ENCODE measurements at regions not wholly inside any gene's neighbourhood (a gene's known extent, or its start where the extent isn't known, plus 50 kb on each side); places are given as distances from the start of the nearest gene placed in this dataset.

GRCh38 chr3:177686671-177687070 lies 489.4 kb upstream of the TBL1XR1 start:
- no peak for DNase-seq
- no peak overlapping the region for H3K27ac Mint-ChIP-seq
- H3K27me3 Mint-ChIP-seq (ENCODE audit: low read depth), result no peaks in the 10 kb centered on the region
- H3K4me1 Mint-ChIP-seq (ENCODE audit: low read depth), result peaks cover 8% of the 10 kb centered on the region
- H3K4me3 Mint-ChIP-seq, result no peak overlapping the region
- ATAC-seq (replicated peaks in 1 of 2), result no peak
- H3K9me3 Mint-ChIP-seq, result no peaks in the 10 kb centered on the region
- H3K36me3 Mint-ChIP-seq (ENCODE audit: insufficient read depth in 2 of 2), result no peaks in the 10 kb centered on the region

- no peak for DNase-seq
- no peaks in the 10 kb centered on the region for H3K36me3 Mint-ChIP-seq (ENCODE audit: insufficient read depth in 2 of 2)
- H3K4me1 Mint-ChIP-seq (ENCODE audit: low read depth), result peaks cover 1% of the 10 kb centered on the region
- H3K27ac Mint-ChIP-seq, result no peak overlapping the region
- no peak for ATAC-seq (replicated peaks in 1 of 2)
- no peaks in the 10 kb centered on the region for H3K27me3 Mint-ChIP-seq (ENCODE audit: low read depth)
- no peak overlapping the region for H3K4me3 Mint-ChIP-seq
- no peaks in the 10 kb centered on the region for H3K9me3 Mint-ChIP-seq
Measured at GRCh38 chr3:177687291-177687690, 490.0 kb upstream of the TBL1XR1 start.

- ATAC-seq (replicated peaks in 1 of 2) (no peak), DNase-seq (no peak)
- Mint-ChIP-seq H3K4me3 (no peak overlapping the region), H3K27me3 (ENCODE audit: low read depth) (no peaks in the 10 kb centered on the region), H3K27ac (no peak overlapping the region), H3K36me3 (ENCODE audit: insufficient read depth in 2 of 2) (no peaks in the 10 kb centered on the region), H3K9me3 (no peaks in the 10 kb centered on the region), H3K4me1 (ENCODE audit: low read depth) (no peaks in the 10 kb centered on the region)
Measured at GRCh38 chr3:177688152-177688551, 490.9 kb upstream of the TBL1XR1 start.

- Mint-ChIP-seq H3K27ac (no peak overlapping the region), H3K36me3 (ENCODE audit: insufficient read depth in 2 of 2) (no peaks in the 10 kb centered on the region), H3K4me1 (ENCODE audit: low read depth) (peaks cover 2% of the 10 kb centered on the region), H3K9me3 (no peaks in the 10 kb centered on the region), H3K27me3 (ENCODE audit: low read depth) (no peaks in the 10 kb centered on the region), H3K4me3 (no peak overlapping the region)
- no peak for ATAC-seq (replicated peaks in 1 of 2)
- DNase-seq, result no peak
Measured at GRCh38 chr3:177689077-177689476, 491.8 kb upstream of the TBL1XR1 start.

- ATAC-seq (replicated peaks in 1 of 2) (no peak), DNase-seq (no peak)
- Mint-ChIP-seq H3K4me1 (ENCODE audit: low read depth) (peaks cover 6% of the 10 kb centered on the region), H3K27ac (no peak overlapping the region), H3K27me3 (ENCODE audit: low read depth) (no peaks in the 10 kb centered on the region), H3K9me3 (no peaks in the 10 kb centered on the region), H3K4me3 (no peak overlapping the region), H3K36me3 (ENCODE audit: insufficient read depth in 2 of 2) (no peaks in the 10 kb centered on the region)
Measured at GRCh38 chr3:177689869-177690268, 492.6 kb upstream of the TBL1XR1 start.

- no peak for ATAC-seq (replicated peaks in 1 of 2)
- H3K36me3 Mint-ChIP-seq (ENCODE audit: insufficient read depth in 2 of 2), result no peaks in the 10 kb centered on the region
- DNase-seq, result no peak
- peaks cover 6% of the 10 kb centered on the region for H3K4me1 Mint-ChIP-seq (ENCODE audit: low read depth)
- H3K27ac Mint-ChIP-seq, result no peak overlapping the region
- no peaks in the 10 kb centered on the region for H3K9me3 Mint-ChIP-seq
- no peak overlapping the region for H3K4me3 Mint-ChIP-seq
- H3K27me3 Mint-ChIP-seq (ENCODE audit: low read depth), result no peaks in the 10 kb centered on the region
Measured at GRCh38 chr3:177690306-177690705, 493.0 kb upstream of the TBL1XR1 start.

GRCh38 chr3:177692304-177692975 lies 495.2 kb upstream of the TBL1XR1 start:
- no peaks in the 10 kb centered on the region for H3K27me3 Mint-ChIP-seq (ENCODE audit: low read depth)

GRCh38 chr3:177693616-177694264 lies 496.5 kb upstream of the TBL1XR1 start:
- peaks cover 6% of the 10 kb centered on the region for H3K4me1 Mint-ChIP-seq (ENCODE audit: low read depth)
- ATAC-seq (replicated peaks in 1 of 2), result no peak
- no peak overlapping the region for H3K27ac Mint-ChIP-seq
- no peaks in the 10 kb centered on the region for H3K27me3 Mint-ChIP-seq (ENCODE audit: low read depth)
- H3K36me3 Mint-ChIP-seq (ENCODE audit: insufficient read depth in 2 of 2), result no peaks in the 10 kb centered on the region
- H3K9me3 Mint-ChIP-seq, result no peaks in the 10 kb centered on the region
- DNase-seq, result no peak
- H3K4me3 Mint-ChIP-seq, result no peak overlapping the region

More at GRCh38 chr3:177692304-177692975, 495.2 kb upstream of the TBL1XR1 start:
- H3K4me1 Mint-ChIP-seq (ENCODE audit: low read depth), result peaks cover 6% of the 10 kb centered on the region
- H3K9me3 Mint-ChIP-seq, result no peaks in the 10 kb centered on the region
- no peaks in the 10 kb centered on the region for H3K36me3 Mint-ChIP-seq (ENCODE audit: insufficient read depth in 2 of 2)
- H3K4me3 Mint-ChIP-seq, result no peak overlapping the region
- DNase-seq (no peak), ATAC-seq (replicated peaks in 1 of 2) (no peak)
- H3K27ac Mint-ChIP-seq, result no peak overlapping the region

GRCh38 chr3:177694316-177694715 lies 497.0 kb upstream of the TBL1XR1 start:
- Mint-ChIP-seq H3K27me3 (ENCODE audit: low read depth) (no peaks in the 10 kb centered on the region), H3K27ac (no peak overlapping the region), H3K9me3 (no peaks in the 10 kb centered on the region), H3K4me1 (ENCODE audit: low read depth) (peaks cover 6% of the 10 kb centered on the region), H3K36me3 (ENCODE audit: insufficient read depth in 2 of 2) (no peaks in the 10 kb centered on the region), H3K4me3 (no peak overlapping the region)
- DNase-seq (no peak), ATAC-seq (replicated peaks in 1 of 2) (no peak)

- H3K4me1 Mint-ChIP-seq (ENCODE audit: low read depth), result peaks cover 6% of the 10 kb centered on the region
- no peak overlapping the region for H3K4me3 Mint-ChIP-seq
- no peaks in the 10 kb centered on the region for H3K27me3 Mint-ChIP-seq (ENCODE audit: low read depth)
- ATAC-seq (replicated peaks in 1 of 2) (no peak), DNase-seq (no peak)
- H3K36me3 Mint-ChIP-seq (ENCODE audit: insufficient read depth in 2 of 2), result no peaks in the 10 kb centered on the region
- H3K27ac Mint-ChIP-seq, result no peak overlapping the region
- H3K9me3 Mint-ChIP-seq, result no peaks in the 10 kb centered on the region
Measured at GRCh38 chr3:177694951-177695350, 497.7 kb upstream of the TBL1XR1 start.

GRCh38 chr3:177700117-177700516 lies 502.8 kb upstream of the TBL1XR1 start:
- Mint-ChIP-seq H3K27ac (no peak overlapping the region), H3K27me3 (ENCODE audit: low read depth) (no peaks in the 10 kb centered on the region), H3K9me3 (no peaks in the 10 kb centered on the region), H3K4me3 (no peak overlapping the region), H3K36me3 (ENCODE audit: insufficient read depth in 2 of 2) (no peaks in the 10 kb centered on the region), H3K4me1 (ENCODE audit: low read depth) (peaks cover 7% of the 10 kb centered on the region)
- DNase-seq, result no peak
- ATAC-seq (replicated peaks in 1 of 2), result no peak

GRCh38 chr3:177703788-177704187 lies 506.5 kb upstream of the TBL1XR1 start:
- ATAC-seq (replicated peaks in 1 of 2) (peak; percentile 71 to 86), DNase-seq (peak; percentile 2 to 3)
- no peak overlapping the region for H3K27ac Mint-ChIP-seq
- H3K27me3 Mint-ChIP-seq (ENCODE audit: low read depth), result no peaks in the 10 kb centered on the region
- no peak overlapping the region for H3K4me3 Mint-ChIP-seq
- no peaks in the 10 kb centered on the region for H3K9me3 Mint-ChIP-seq
- no peaks in the 10 kb centered on the region for H3K36me3 Mint-ChIP-seq (ENCODE audit: insufficient read depth in 2 of 2)
- H3K4me1 Mint-ChIP-seq (ENCODE audit: low read depth), result peaks cover 7% of the 10 kb centered on the region

- ATAC-seq (replicated peaks in 1 of 2), result no peak
- H3K27me3 Mint-ChIP-seq (ENCODE audit: low read depth), result no peaks in the 10 kb centered on the region
- H3K4me1 Mint-ChIP-seq (ENCODE audit: low read depth), result peaks cover 7% of the 10 kb centered on the region
- no peak overlapping the region for H3K27ac Mint-ChIP-seq
- no peak for DNase-seq
- H3K36me3 Mint-ChIP-seq (ENCODE audit: insufficient read depth in 2 of 2), result no peaks in the 10 kb centered on the region
- H3K4me3 Mint-ChIP-seq, result no peak overlapping the region
- peaks cover 0 to 3% of the 10 kb centered on the region in 2 donors for H3K9me3 Mint-ChIP-seq
Measured at GRCh38 chr3:177705976-177706823, 508.9 kb upstream of the TBL1XR1 start.

All from activated T-cell treated with anti-CD3 and anti-CD28 coated beads, Interleukin-2, amount 50 U/mL, for 72 hours (primary cell).